WTC11 (cell line): ENCODE measurements at regions not wholly inside any gene's neighbourhood (a gene's known extent, or its start where the extent isn't known, plus 50 kb on each side); places are given as distances from the start of the nearest gene placed in this dataset.

Source experiments
- FOXP1 ChIP-seq: sonication (generic); formaldehyde crosslinking; IDR thresholded peaks from 2 replicates; pipeline ENCODE4 v1.8.0; 2022; ENCODE audit warnings: missing genetic modification reagents, mild to moderate bottlenecking, moderate library complexity, borderline replicate concordance
- NFE2L1 ChIP-seq: sonication (generic); formaldehyde crosslinking; IDR thresholded peaks from 2 replicates; pipeline ENCODE4 v1.8.1; 2023; ENCODE audit warnings: missing genetic modification reagents
- NR3C1 ChIP-seq: sonication (generic); formaldehyde crosslinking; conservative IDR thresholded peaks from 2 replicates; pipeline ENCODE4 v1.8.1; 2023; ENCODE audit warnings: low read depth, mild to moderate bottlenecking, missing genetic modification reagents
- SP1 ChIP-seq: sonication (generic); formaldehyde crosslinking; conservative IDR thresholded peaks from 2 replicates; pipeline ENCODE4 v1.8.1; 2022; ENCODE audit warnings: missing genetic modification reagents

- TF ChIP-seq SP1 (no peak), NR3C1 (CRISPR knock-in tag) (no peak), FOXP1 (no peak), NFE2L1 (CRISPR knock-in tag) (no peak)
Measured at GRCh38 chr2:121965661-121966060, 210.2 kb downstream of the TSN start.
